K562 (cell line): ENCODE measurements at regions not wholly inside any gene's neighbourhood (a gene's known extent, or its start where the extent isn't known, plus 50 kb on each side); places are given as distances from the start of the nearest gene placed in this dataset.

ENCODE experiments used
- ATAC-seq: fragments of 200-7000 bp; cut with Tn5 transposase; 3 replicates; pipeline ENCODE4 v1.9.1; 2020; ENCODE audit warnings: moderate library complexity
- BruUV-seq: library from RNA; stranded (reverse); fragments of 400-500 nt; replicated peaks from 2 replicates; lab custom pipeline; 2021; lab: Mats Ljungman, UMichigan
- CTCF ChIA-PET: fragments of 300-600 bp; formaldehyde crosslinking; extraction: SDS; loops from one replicate; lab custom pipeline; 2021; ENCODE audit warnings: low intra/inter-chr PET ratio; lab: Yijun Ruan, JAX
- POLR2A ChIA-PET: fragments of 300-600, 350-650 bp; sonication (Branson Sonifier 250); formaldehyde crosslinking; extraction: SDS; loops from one replicate; lab custom pipeline; 2021; ENCODE audit warnings: antibody characterized with exemption, inconsistent platforms; lab: Yijun Ruan, JAX
- DNase-seq, 4 experiments: peaks; one replicate each; pipeline versions ENCODE4 v3.0.0 to v3.0.0-alpha.2; 2011 to 2018; ENCODE audit warnings: low spot score in 3 of 4, mixed read lengths in 3 of 4; ENCODE audit errors: extremely low read depth in 1 of 4
- FAIRE-seq: peaks from 2 replicates; lab custom pipeline; 2011; peaks lifted over from hg19 to GRCh38; lab: Jason Lieb, UNC
- H2AFZ ChIP-seq: 2 replicates; pipeline ENCODE4 v1.6.0; 2011; ENCODE audit warnings: low read depth, low read length, control low read depth, inconsistent platforms
- H3K27ac ChIP-seq: fragments of 200-600 bp; 3 replicates; pipeline ENCODE4 v1.8.0; 2011; ENCODE audit warnings: low read depth, mild to moderate bottlenecking, control low read depth, inconsistent platforms, low read length, moderate library complexity, mixed read lengths; ENCODE audit errors: extremely low read depth
- H3K27me3 ChIP-seq, 2 experiments: fragments of 300-600 bp in 1 of 2; 2 replicates in 1 of 2; 3 replicates in 1 of 2; pipeline versions ENCODE4 v1.6.0 to v1.8.0; 2011; ENCODE audit warnings: inconsistent platforms in 2 of 2, low read length in 2 of 2, mild to moderate bottlenecking in 1 of 2, mixed read lengths in 1 of 2, moderate library complexity in 1 of 2; ENCODE audit not compliant: control insufficient read depth in 2 of 2, insufficient read depth in 2 of 2
- H3K36me3 ChIP-seq: fragments of 300-600 bp; 3 replicates; pipeline ENCODE4 v1.8.0; 2011; ENCODE audit warnings: mild to moderate bottlenecking, low read length, inconsistent platforms; ENCODE audit not compliant: control insufficient read depth, insufficient read depth
- H3K4me1 ChIP-seq, 2 experiments: fragments of 200-600 bp in 1 of 2; replicated peaks in 1 of 2; 2 replicates in 1 of 2; 3 replicates in 1 of 2; pipeline versions ENCODE4 v1.5.1 to v1.8.0; 2011; ENCODE audit warnings: inconsistent platforms in 2 of 2, low read length in 2 of 2, mild to moderate bottlenecking in 1 of 2, mixed read lengths in 1 of 2, moderate library complexity in 1 of 2; ENCODE audit not compliant: control insufficient read depth in 2 of 2, insufficient read depth in 2 of 2
- H3K4me2 ChIP-seq: 2 replicates; pipeline ENCODE4 v1.6.1; 2011; ENCODE audit warnings: low read length, control low read depth, inconsistent platforms, mixed read lengths; ENCODE audit not compliant: insufficient read depth
- H3K4me3 ChIP-seq: fragments of 200-600 bp; sonication (generic), shearing (Covaris generic); 2 replicates; pipeline ENCODE4 v1.5.1; 2016; ENCODE audit warnings: control low read depth, inconsistent platforms
- H3K79me2 ChIP-seq: fragments of 200-600 bp; 3 replicates; pipeline ENCODE4 v1.8.0; 2011; ENCODE audit warnings: low read length, inconsistent platforms; ENCODE audit not compliant: control insufficient read depth, insufficient read depth
- H3K9ac ChIP-seq, 2 experiments: 2 replicates each; pipeline versions ENCODE4 v1.6.0 to v1.6.1; 2011; ENCODE audit warnings: low read depth in 2 of 2, low read length in 2 of 2, control low read depth in 1 of 2, inconsistent platforms in 1 of 2, mild to moderate bottlenecking in 1 of 2, mixed read lengths in 1 of 2; ENCODE audit not compliant: insufficient read depth in 1 of 2
- H3K9me1 ChIP-seq: one replicate; pipeline ENCODE4 v1.6.0; 2011; ENCODE audit warnings: inconsistent platforms, mild to moderate bottlenecking, low read length, moderate library complexity; ENCODE audit not compliant: control insufficient read depth, insufficient read depth
- H3K9me3 ChIP-seq: replicated peaks from 2 replicates; pipeline ENCODE4 v1.5.1; 2011; ENCODE audit warnings: low read depth, low read length, inconsistent platforms; ENCODE audit not compliant: control insufficient read depth, insufficient read depth
- H4K20me1 ChIP-seq: replicated peaks from 2 replicates; pipeline ENCODE4 v1.6.1; 2011; ENCODE audit warnings: low read length, inconsistent platforms, mixed read lengths; ENCODE audit not compliant: control insufficient read depth, insufficient read depth
- CAMTA2 ChIP-seq: fragments of 250-450 bp; sonication (Bioruptor Pico); conservative IDR thresholded peaks from 2 replicates; pipeline ENCODE4 v1.5.1; 2022
- CBX2 ChIP-seq: fragments of 200-600 bp; sonication (generic); IDR thresholded peaks from one replicate; pipeline ENCODE4 v1.6.1; 2012; ENCODE audit warnings: mild to moderate bottlenecking, low read length, inconsistent platforms; ENCODE audit not compliant: insufficient read depth, poor library complexity, severe bottlenecking
- CREM ChIP-seq: IDR thresholded peaks from 2 replicates; pipeline ENCODE4 v1.6.1; 2014; ENCODE audit warnings: antibody characterized with exemption, low read depth
- E2F3 ChIP-seq: fragments of 250-450 bp; sonication (Bioruptor Pico); IDR thresholded peaks from 2 replicates; pipeline ENCODE4 v1.4.0; 2020; ENCODE audit warnings: mild to moderate bottlenecking
- HNRNPL ChIP-seq: fragments of 200-400 bp; formaldehyde crosslinking; IDR thresholded peaks from 2 replicates; pipeline ENCODE4 v1.6.1; 2017; ENCODE audit warnings: low read depth, mild to moderate bottlenecking, low read length
- KDM2B ChIP-seq: fragments of 250-450 bp; sonication (Bioruptor Pico); IDR thresholded peaks from 2 replicates; pipeline ENCODE4 v1.8.0; 2021; ENCODE audit warnings: mild to moderate bottlenecking, moderate library complexity
- SNIP1 ChIP-seq: fragments of 450-650 bp; IDR thresholded peaks from 2 replicates; pipeline ENCODE4 v1.7.1; 2017; ENCODE audit warnings: low read depth, mild to moderate bottlenecking
- ZNF436 ChIP-seq: fragments of 250-450, 450-650 bp; sonication (Bioruptor Pico); formaldehyde crosslinking; IDR thresholded peaks from 2 replicates; pipeline ENCODE4 v1.7.0; 2020; ENCODE audit warnings: mild to moderate bottlenecking
- ZNF764 ChIP-seq: fragments of 250-450 bp; sonication (Bioruptor Pico); IDR thresholded peaks from 2 replicates; pipeline ENCODE4 v1.4.0; 2020; ENCODE audit warnings: low read depth, mild to moderate bottlenecking, moderate library complexity
- WGBS: fragments of 100-300 bp; shearing (Covaris generic); methylation state at CpG from one replicate; pipeline ENCODE4 v1.1.6; 2016; ENCODE audit warnings: low coverage, mixed read lengths; ENCODE audit not compliant: insufficient coverage; ENCODE audit errors: missing lambda C conversion rate; 5-methylcytosine and 5-hydroxymethylcytosine counted together
- in situ Hi-C: fragments of 300-500 bp; cut with MboI; formaldehyde crosslinking; loops from 4 replicates; pipeline ENCODE4 v1.15.0; 2018; ENCODE audit warnings: inconsistent platforms, mixed read lengths
- intact Hi-C: fragments of 100-400 bp; cut with micrococcal nuclease; formaldehyde crosslinking; loops from 2 replicates; pipeline ENCODE4 v1.14.2; 2022
- TF ChIP-seq, protein P1 (sequence below): fragments of 450-650 bp; IDR thresholded peaks from 2 replicates; pipeline ENCODE4 v1.6.1; 2017; ENCODE audit warnings: antibody characterized with exemption, mild to moderate bottlenecking
- TF ChIP-seq, protein P2 (sequence below): fragments of 450-650 bp; IDR thresholded peaks from 2 replicates; pipeline ENCODE4 v1.6.1; 2017; ENCODE audit warnings: antibody characterized with exemption
- TF ChIP-seq, protein P3 (sequence below), 2 experiments: fragments of 450-650 bp; IDR thresholded peaks; 2 replicates each; pipeline ENCODE4 v1.6.1; 2016

DNA sequence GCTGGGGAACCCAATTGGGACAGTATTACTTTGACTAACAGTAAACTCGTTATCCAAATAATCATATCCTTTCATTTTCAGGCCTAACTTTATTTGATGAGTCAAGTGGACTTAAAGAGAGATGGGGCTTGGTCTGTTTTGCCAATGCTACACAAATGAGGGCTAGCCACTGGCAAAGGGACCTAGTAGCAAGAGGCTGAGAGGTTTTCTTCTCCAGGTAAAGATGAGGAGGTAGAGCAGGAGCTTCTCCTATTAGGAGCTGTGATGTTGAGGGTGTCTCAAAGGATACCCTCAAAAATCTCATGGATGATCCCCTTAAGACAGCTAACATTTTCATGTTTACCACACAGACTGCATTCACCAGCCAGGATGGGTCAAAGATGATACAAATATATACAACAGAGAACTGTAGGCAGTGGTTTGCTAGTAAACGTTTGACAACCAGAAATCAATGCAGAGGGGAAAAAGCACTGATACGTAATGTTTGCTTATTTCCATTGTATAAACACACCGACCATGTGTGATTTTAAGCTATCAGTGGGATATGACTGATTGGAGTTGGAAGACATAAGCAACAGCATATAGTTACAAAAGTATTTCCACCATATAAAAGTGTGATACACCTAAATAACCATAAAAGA, 153.3 kb downstream of the IBTK start:
- ATAC-seq (no peak), FAIRE-seq (no peak)
- H3K4me2 ChIP-seq: no peak overlapping the region

More for the DNA sequence above, 153.3 kb downstream of the IBTK start:
- H3K4me3 ChIP-seq: no peak overlapping the region
- H3K9ac ChIP-seq: no peak overlapping the region
- in situ Hi-C loops (no loop called here), intact Hi-C loops (no loop called here)
- no peaks in the 10 kb centered on the region for H3K4me1 ChIP-seq
- CTCF ChIA-PET: no interaction called here
- H4K20me1 ChIP-seq: no peaks in the 10 kb centered on the region
- no peaks in the 10 kb centered on the region for H3K36me3 ChIP-seq
- 11% methylated on average over 4 of the region's 4 CpGs for WGBS
- BruUV-seq: no TSS peak
- H3K9me3 ChIP-seq: no peaks in the 10 kb centered on the region
- H3K79me2 ChIP-seq: no peaks in the 10 kb centered on the region
- no peaks in the 10 kb centered on the region for H3K9me1 ChIP-seq
- no peak for TF ChIP-seq KDM2B (CRISPR knock-in tag)
- no peak for TF ChIP-seq ZNF764 (CRISPR knock-in tag)
- TF ChIP-seq SNIP1: no peak
- TF ChIP-seq E2F3 (CRISPR knock-in tag): no peak
- no peak for TF ChIP-seq ZNF436 (CRISPR knock-in tag)
- TF ChIP-seq, protein P1, sequence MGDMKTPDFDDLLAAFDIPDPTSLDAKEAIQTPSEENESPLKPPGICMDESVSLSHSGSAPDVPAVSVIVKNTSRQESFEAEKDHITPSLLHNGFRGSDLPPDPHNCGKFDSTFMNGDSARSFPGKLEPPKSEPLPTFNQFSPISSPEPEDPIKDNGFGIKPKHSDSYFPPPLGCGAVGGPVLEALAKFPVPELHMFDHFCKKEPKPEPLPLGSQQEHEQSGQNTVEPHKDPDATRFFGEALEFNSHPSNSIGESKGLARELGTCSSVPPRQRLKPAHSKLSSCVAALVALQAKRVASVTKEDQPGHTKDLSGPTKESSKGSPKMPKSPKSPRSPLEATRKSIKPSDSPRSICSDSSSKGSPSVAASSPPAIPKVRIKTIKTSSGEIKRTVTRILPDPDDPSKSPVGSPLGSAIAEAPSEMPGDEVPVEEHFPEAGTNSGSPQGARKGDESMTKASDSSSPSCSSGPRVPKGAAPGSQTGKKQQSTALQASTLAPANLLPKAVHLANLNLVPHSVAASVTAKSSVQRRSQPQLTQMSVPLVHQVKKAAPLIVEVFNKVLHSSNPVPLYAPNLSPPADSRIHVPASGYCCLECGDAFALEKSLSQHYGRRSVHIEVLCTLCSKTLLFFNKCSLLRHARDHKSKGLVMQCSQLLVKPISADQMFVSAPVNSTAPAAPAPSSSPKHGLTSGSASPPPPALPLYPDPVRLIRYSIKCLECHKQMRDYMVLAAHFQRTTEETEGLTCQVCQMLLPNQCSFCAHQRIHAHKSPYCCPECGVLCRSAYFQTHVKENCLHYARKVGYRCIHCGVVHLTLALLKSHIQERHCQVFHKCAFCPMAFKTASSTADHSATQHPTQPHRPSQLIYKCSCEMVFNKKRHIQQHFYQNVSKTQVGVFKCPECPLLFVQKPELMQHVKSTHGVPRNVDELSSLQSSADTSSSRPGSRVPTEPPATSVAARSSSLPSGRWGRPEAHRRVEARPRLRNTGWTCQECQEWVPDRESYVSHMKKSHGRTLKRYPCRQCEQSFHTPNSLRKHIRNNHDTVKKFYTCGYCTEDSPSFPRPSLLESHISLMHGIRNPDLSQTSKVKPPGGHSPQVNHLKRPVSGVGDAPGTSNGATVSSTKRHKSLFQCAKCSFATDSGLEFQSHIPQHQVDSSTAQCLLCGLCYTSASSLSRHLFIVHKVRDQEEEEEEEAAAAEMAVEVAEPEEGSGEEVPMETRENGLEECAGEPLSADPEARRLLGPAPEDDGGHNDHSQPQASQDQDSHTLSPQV: no peak
- no peak for TF ChIP-seq CREM
- TF ChIP-seq, protein P2, sequence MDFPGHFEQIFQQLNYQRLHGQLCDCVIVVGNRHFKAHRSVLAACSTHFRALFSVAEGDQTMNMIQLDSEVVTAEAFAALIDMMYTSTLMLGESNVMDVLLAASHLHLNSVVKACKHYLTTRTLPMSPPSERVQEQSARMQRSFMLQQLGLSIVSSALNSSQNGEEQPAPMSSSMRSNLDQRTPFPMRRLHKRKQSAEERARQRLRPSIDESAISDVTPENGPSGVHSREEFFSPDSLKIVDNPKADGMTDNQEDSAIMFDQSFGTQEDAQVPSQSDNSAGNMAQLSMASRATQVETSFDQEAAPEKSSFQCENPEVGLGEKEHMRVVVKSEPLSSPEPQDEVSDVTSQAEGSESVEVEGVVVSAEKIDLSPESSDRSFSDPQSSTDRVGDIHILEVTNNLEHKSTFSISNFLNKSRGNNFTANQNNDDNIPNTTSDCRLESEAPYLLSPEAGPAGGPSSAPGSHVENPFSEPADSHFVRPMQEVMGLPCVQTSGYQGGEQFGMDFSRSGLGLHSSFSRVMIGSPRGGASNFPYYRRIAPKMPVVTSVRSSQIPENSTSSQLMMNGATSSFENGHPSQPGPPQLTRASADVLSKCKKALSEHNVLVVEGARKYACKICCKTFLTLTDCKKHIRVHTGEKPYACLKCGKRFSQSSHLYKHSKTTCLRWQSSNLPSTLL: no peak
- TF ChIP-seq, protein P3, sequence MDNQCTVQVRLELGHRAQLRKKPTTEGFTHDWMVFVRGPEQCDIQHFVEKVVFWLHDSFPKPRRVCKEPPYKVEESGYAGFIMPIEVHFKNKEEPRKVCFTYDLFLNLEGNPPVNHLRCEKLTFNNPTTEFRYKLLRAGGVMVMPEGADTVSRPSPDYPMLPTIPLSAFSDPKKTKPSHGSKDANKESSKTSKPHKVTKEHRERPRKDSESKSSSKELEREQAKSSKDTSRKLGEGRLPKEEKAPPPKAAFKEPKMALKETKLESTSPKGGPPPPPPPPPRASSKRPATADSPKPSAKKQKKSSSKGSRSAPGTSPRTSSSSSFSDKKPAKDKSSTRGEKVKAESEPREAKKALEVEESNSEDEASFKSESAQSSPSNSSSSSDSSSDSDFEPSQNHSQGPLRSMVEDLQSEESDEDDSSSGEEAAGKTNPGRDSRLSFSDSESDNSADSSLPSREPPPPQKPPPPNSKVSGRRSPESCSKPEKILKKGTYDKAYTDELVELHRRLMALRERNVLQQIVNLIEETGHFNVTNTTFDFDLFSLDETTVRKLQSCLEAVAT (IDR thresholded peaks at IDR 0.05): no peak
- no peak for TF ChIP-seq HNRNPL
- no peak for TF ChIP-seq CAMTA2 (CRISPR knock-in tag)
- no peak for TF ChIP-seq CBX2
- TF ChIP-seq, all 486 proteins: peak for 0
- POLR2A ChIA-PET: no interaction called here
- no peaks in the 10 kb centered on the region for H3K27me3 ChIP-seq
- H3K27ac ChIP-seq: no peak overlapping the region
- H2AFZ ChIP-seq: no peak overlapping the region
- no peak for DNase-seq
